Kidney epithelial cell (primary cell): ENCODE measurements at regions not wholly inside any gene's neighbourhood (a gene's known extent, or its start where the extent isn't known, plus 50 kb on each side); places are given as distances from the start of the nearest gene placed in this dataset.

Experiments
- DNase-seq: peaks from one replicate; pipeline ENCODE4 v3.0.0-alpha.2; 2010; ENCODE audit warnings: low read depth
- H3K27me3 ChIP-seq: 2 replicates; pipeline ENCODE4 v1.6.0; 2011; ENCODE audit warnings: low read length; ENCODE audit not compliant: control insufficient read depth, insufficient read depth
- H3K36me3 ChIP-seq: 2 replicates; pipeline ENCODE4 v1.5.1; 2011; ENCODE audit warnings: low read length; ENCODE audit not compliant: control insufficient read depth, insufficient read depth
- H3K4me3 ChIP-seq: 2 replicates; pipeline ENCODE4 v1.5.1; 2011; ENCODE audit warnings: low read depth, mild to moderate bottlenecking, control low read depth, low read length
- CTCF ChIP-seq: IDR thresholded peaks from 2 replicates; pipeline ENCODE4 v1.5.1; 2011; ENCODE audit warnings: mild to moderate bottlenecking, moderate library complexity, low read length, control low read depth, inconsistent platforms; ENCODE audit not compliant: insufficient read depth, poor library complexity, severe bottlenecking

- no peak for DNase-seq
- H3K36me3 ChIP-seq: no peaks in the 10 kb centered on the region
- no peaks in the 10 kb centered on the region for H3K27me3 ChIP-seq
- H3K4me3 ChIP-seq: no peak overlapping the region
- TF ChIP-seq CTCF: no peak
These were observed 154.9 kb upstream of the CARMIL1 start for GRCh38 chr6:25124216-25124715.

- H3K27me3 ChIP-seq: no peaks in the 10 kb centered on the region
- no peak for TF ChIP-seq CTCF
- H3K36me3 ChIP-seq: no peaks in the 10 kb centered on the region
- no peak overlapping the region for H3K4me3 ChIP-seq
- DNase-seq: no peak
These were observed 153.4 kb upstream of the CARMIL1 start for GRCh38 chr6:25125736-25126135.

- TF ChIP-seq CTCF: no peak
- no peak overlapping the region for H3K4me3 ChIP-seq
- H3K27me3 ChIP-seq: no peaks in the 10 kb centered on the region
- H3K36me3 ChIP-seq: no peaks in the 10 kb centered on the region
- DNase-seq: no peak
These were observed 151.9 kb upstream of the CARMIL1 start for GRCh38 chr6:25127076-25127837.

GRCh38 chr6:25130518-25130917 lies 148.7 kb upstream of the CARMIL1 start:
- Histone ChIP-seq H3K36me3 (no peaks in the 10 kb centered on the region), H3K4me3 (no peak overlapping the region), H3K27me3 (no peaks in the 10 kb centered on the region)
- TF ChIP-seq CTCF: no peak
- DNase-seq: no peak

- no peak overlapping the region for H3K4me3 ChIP-seq
- no peaks in the 10 kb centered on the region for H3K36me3 ChIP-seq
- no peak for DNase-seq
- no peak for TF ChIP-seq CTCF
- H3K27me3 ChIP-seq: no peaks in the 10 kb centered on the region
These were observed 146.2 kb upstream of the CARMIL1 start for GRCh38 chr6:25132934-25133333.

GRCh38 chr6:25133568-25133967 lies 145.6 kb upstream of the CARMIL1 start:
- Histone ChIP-seq H3K36me3 (no peaks in the 10 kb centered on the region), H3K4me3 (no peak overlapping the region), H3K27me3 (no peaks in the 10 kb centered on the region)
- no peak for TF ChIP-seq CTCF
- DNase-seq: no peak
